ENCODE measurements at regions not wholly inside any gene's neighbourhood (a gene's known extent, or its start where the extent isn't known, plus 50 kb on each side); places are given as distances from the start of the nearest gene placed in this dataset.

- Mint-ChIP-seq H3K4me1 (ENCODE audit: low read depth) (no peaks in the 10 kb centered on the region), H3K36me3 (ENCODE audit: low read depth) (no peaks in the 10 kb centered on the region), H3K27ac (no peak overlapping the region), H3K9me3 (no peaks in the 10 kb centered on the region), H3K4me3 (no peak overlapping the region), H3K27me3 (ENCODE audit: low read depth) (no peaks in the 10 kb centered on the region)
- DNase-seq, result no peak
- CTCF ChIA-PET, result no interaction called here
- intact Hi-C loops (cut with micrococcal nuclease), result no loop called here
These were observed 137.2 kb upstream of the PLEKHA5 start for GRCh38 chr12:18992336-18992735.

- Mint-ChIP-seq H3K4me3 (no peak overlapping the region), H3K27me3 (ENCODE audit: low read depth) (no peaks in the 10 kb centered on the region), H3K4me1 (ENCODE audit: low read depth) (no peaks in the 10 kb centered on the region), H3K36me3 (ENCODE audit: low read depth) (no peaks in the 10 kb centered on the region), H3K9me3 (no peaks in the 10 kb centered on the region), H3K27ac (no peak overlapping the region)
- intact Hi-C loops (cut with micrococcal nuclease), result no loop called here
- no peak for DNase-seq
- CTCF ChIA-PET, result no interaction called here
These were observed 130.9 kb upstream of the PLEKHA5 start for GRCh38 chr12:18998343-18999261.

- no peaks in the 10 kb centered on the region for H3K4me1 Mint-ChIP-seq (ENCODE audit: low read depth)
- CTCF ChIA-PET, result interaction anchor here (1.3 kb wide), 1 partner anchor 186 kb away, joined by 3 read pairs; no protein-coding TSS in a partner anchor
- no peaks in the 10 kb centered on the region for H3K36me3 Mint-ChIP-seq (ENCODE audit: low read depth)
- no peak for DNase-seq
- intact Hi-C loops (cut with micrococcal nuclease), result no loop called here
- no peaks in the 10 kb centered on the region for H3K27me3 Mint-ChIP-seq (ENCODE audit: low read depth)
- no peak overlapping the region for H3K4me3 Mint-ChIP-seq
- H3K27ac Mint-ChIP-seq, result no peak overlapping the region
- H3K9me3 Mint-ChIP-seq, result no peaks in the 10 kb centered on the region
These were observed 128.7 kb upstream of the PLEKHA5 start for GRCh38 chr12:19000836-19001235.

- CTCF ChIA-PET, result interaction anchor here (0.7 to 1.3 kb wide), 2 partner anchors 184 to 264 kb away, joined by 3 to 4 read pairs; partner anchors contain the start of genes CAPZA3 and PLCZ1
- Mint-ChIP-seq H3K27me3 (ENCODE audit: low read depth) (no peaks in the 10 kb centered on the region), H3K9me3 (no peaks in the 10 kb centered on the region), H3K27ac (no peak overlapping the region), H3K36me3 (ENCODE audit: low read depth) (no peaks in the 10 kb centered on the region), H3K4me3 (no peak overlapping the region), H3K4me1 (ENCODE audit: low read depth) (no peaks in the 10 kb centered on the region)
- intact Hi-C loops (cut with micrococcal nuclease), result no loop called here
- DNase-seq, result no peak
These were observed 127.3 kb upstream of the PLEKHA5 start for GRCh38 chr12:19002216-19002615.

- intact Hi-C loops (cut with micrococcal nuclease), result no loop called here
- H3K9me3 Mint-ChIP-seq, result no peaks in the 10 kb centered on the region
- DNase-seq, result no peak
- no peak overlapping the region for H3K4me3 Mint-ChIP-seq
- H3K4me1 Mint-ChIP-seq (ENCODE audit: low read depth), result no peaks in the 10 kb centered on the region
- no peak overlapping the region for H3K27ac Mint-ChIP-seq
- no peaks in the 10 kb centered on the region for H3K36me3 Mint-ChIP-seq (ENCODE audit: low read depth)
- CTCF ChIA-PET, result no interaction called here
- no peaks in the 10 kb centered on the region for H3K27me3 Mint-ChIP-seq (ENCODE audit: low read depth)
These were observed 126.4 kb upstream of the PLEKHA5 start for GRCh38 chr12:19003141-19003540.

GRCh38 chr12:19003987-19004619 is 125.4 kb upstream of the PLEKHA5 start:
- H3K36me3 Mint-ChIP-seq (ENCODE audit: low read depth), result no peaks in the 10 kb centered on the region

GRCh38 chr12:19005257-19005801 is 124.2 kb upstream of the PLEKHA5 start:
- Mint-ChIP-seq H3K9me3 (no peaks in the 10 kb centered on the region), H3K4me3 (no peak overlapping the region), H3K36me3 (ENCODE audit: low read depth) (no peaks in the 10 kb centered on the region), H3K4me1 (ENCODE audit: low read depth) (no peaks in the 10 kb centered on the region), H3K27me3 (ENCODE audit: low read depth) (no peaks in the 10 kb centered on the region), H3K27ac (no peak overlapping the region)
- CTCF ChIA-PET, result no interaction called here
- DNase-seq, result no peak
- intact Hi-C loops (cut with micrococcal nuclease), result no loop called here

More at GRCh38 chr12:19003987-19004619, 125.4 kb upstream of the PLEKHA5 start:
- no peak overlapping the region for H3K4me3 Mint-ChIP-seq
- CTCF ChIA-PET, result no interaction called here
- H3K27me3 Mint-ChIP-seq (ENCODE audit: low read depth), result no peaks in the 10 kb centered on the region
- no peaks in the 10 kb centered on the region for H3K9me3 Mint-ChIP-seq
- H3K4me1 Mint-ChIP-seq (ENCODE audit: low read depth), result no peaks in the 10 kb centered on the region
- intact Hi-C loops (cut with micrococcal nuclease), result no loop called here
- no peak overlapping the region for H3K27ac Mint-ChIP-seq
- DNase-seq, result no peak

- Mint-ChIP-seq H3K4me3 (no peak overlapping the region), H3K4me1 (ENCODE audit: low read depth) (no peaks in the 10 kb centered on the region), H3K9me3 (no peaks in the 10 kb centered on the region), H3K27me3 (ENCODE audit: low read depth) (no peaks in the 10 kb centered on the region), H3K27ac (no peak overlapping the region), H3K36me3 (ENCODE audit: low read depth) (no peaks in the 10 kb centered on the region)
- DNase-seq, result no peak
- CTCF ChIA-PET, result no interaction called here
- intact Hi-C loops (cut with micrococcal nuclease), result no loop called here
These were observed 122.9 kb upstream of the PLEKHA5 start for GRCh38 chr12:19006626-19007137.

- Mint-ChIP-seq H3K36me3 (ENCODE audit: low read depth) (no peaks in the 10 kb centered on the region), H3K4me1 (ENCODE audit: low read depth) (no peaks in the 10 kb centered on the region), H3K27me3 (ENCODE audit: low read depth) (no peaks in the 10 kb centered on the region), H3K27ac (no peak overlapping the region), H3K4me3 (no peak overlapping the region), H3K9me3 (no peaks in the 10 kb centered on the region)
- CTCF ChIA-PET, result no interaction called here
- intact Hi-C loops (cut with micrococcal nuclease), result no loop called here
- DNase-seq, result no peak
These were observed 121.4 kb upstream of the PLEKHA5 start for GRCh38 chr12:19008102-19008501.

- CTCF ChIA-PET, result no interaction called here
- H3K27ac Mint-ChIP-seq, result no peak overlapping the region
- H3K27me3 Mint-ChIP-seq (ENCODE audit: low read depth), result no peaks in the 10 kb centered on the region
- H3K36me3 Mint-ChIP-seq (ENCODE audit: low read depth), result no peaks in the 10 kb centered on the region
- DNase-seq, result no peak
- H3K9me3 Mint-ChIP-seq, result no peaks in the 10 kb centered on the region
- no peak overlapping the region for H3K4me3 Mint-ChIP-seq
- intact Hi-C loops (cut with micrococcal nuclease), result no loop called here
- H3K4me1 Mint-ChIP-seq (ENCODE audit: low read depth), result no peaks in the 10 kb centered on the region
These were observed 119.4 kb upstream of the PLEKHA5 start for GRCh38 chr12:19010087-19010486.

GRCh38 chr12:19010726-19011125 is 118.8 kb upstream of the PLEKHA5 start:
- CTCF ChIA-PET, result no interaction called here
- no peaks in the 10 kb centered on the region for H3K4me1 Mint-ChIP-seq (ENCODE audit: low read depth)
- no peak overlapping the region for H3K4me3 Mint-ChIP-seq

GRCh38 chr12:19012965-19013364 is 116.6 kb upstream of the PLEKHA5 start:
- no peaks in the 10 kb centered on the region for H3K36me3 Mint-ChIP-seq (ENCODE audit: low read depth)
- no peak overlapping the region for H3K4me3 Mint-ChIP-seq
- no peaks in the 10 kb centered on the region for H3K9me3 Mint-ChIP-seq
- H3K27me3 Mint-ChIP-seq (ENCODE audit: low read depth), result no peaks in the 10 kb centered on the region
- H3K4me1 Mint-ChIP-seq (ENCODE audit: low read depth), result no peaks in the 10 kb centered on the region
- CTCF ChIA-PET, result no interaction called here
- intact Hi-C loops (cut with micrococcal nuclease), result no loop called here
- no peak for DNase-seq
- H3K27ac Mint-ChIP-seq, result no peak overlapping the region

More at GRCh38 chr12:19010726-19011125, 118.8 kb upstream of the PLEKHA5 start:
- intact Hi-C loops (cut with micrococcal nuclease), result no loop called here
- DNase-seq, result no peak
- Mint-ChIP-seq H3K36me3 (ENCODE audit: low read depth) (no peaks in the 10 kb centered on the region), H3K27ac (no peak overlapping the region), H3K27me3 (ENCODE audit: low read depth) (no peaks in the 10 kb centered on the region), H3K9me3 (no peaks in the 10 kb centered on the region)
